Loucy (cell line): ENCODE measurements at regions not wholly inside any gene's neighbourhood (a gene's known extent, or its start where the extent isn't known, plus 50 kb on each side); places are given as distances from the start of the nearest gene placed in this dataset.

Source experiments
- H2AFZ ChIP-seq: fragments of 200-600 bp; sonication (generic); 2 replicates; pipeline ENCODE4 v1.6.0; 2016; ENCODE audit warnings: antibody characterized with exemption, mild to moderate bottlenecking, low read length, moderate library complexity
- H3F3A ChIP-seq: fragments of 200-600 bp; 2 replicates; pipeline ENCODE4 v1.6.0; 2016; ENCODE audit warnings: antibody characterized with exemption, low read depth, mild to moderate bottlenecking
- H3K27me3 ChIP-seq: fragments of 200-600 bp; sonication (generic); 2 replicates; pipeline ENCODE4 v1.6.1; 2014; ENCODE audit warnings: low read length, mild to moderate bottlenecking; ENCODE audit not compliant: insufficient read depth, poor library complexity, severe bottlenecking
- H3K36me3 ChIP-seq: fragments of 200-600 bp; sonication (generic); 2 replicates; pipeline ENCODE4 v1.6.1; 2016; ENCODE audit warnings: low read length; ENCODE audit not compliant: insufficient read depth
- H3K4me1 ChIP-seq: fragments of 200-600 bp; sonication (generic); 2 replicates; pipeline ENCODE4 v1.5.1; 2014; ENCODE audit warnings: low read length, mild to moderate bottlenecking; ENCODE audit not compliant: insufficient read depth, poor library complexity, severe bottlenecking
- H3K4me2 ChIP-seq: fragments of 200-600 bp; sonication (generic); 2 replicates; pipeline ENCODE4 v1.6.0; 2014; ENCODE audit warnings: antibody characterized with exemption, low read length, low read depth, mild to moderate bottlenecking; ENCODE audit not compliant: poor library complexity, severe bottlenecking
- H3K4me3 ChIP-seq: fragments of 200-600 bp; sonication (generic); 2 replicates; pipeline ENCODE4 v1.5.1; 2014; ENCODE audit warnings: low read length, mild to moderate bottlenecking, mixed read lengths; ENCODE audit not compliant: poor library complexity, severe bottlenecking
- H3K79me2 ChIP-seq: fragments of 200-600 bp; sonication (generic); 2 replicates; pipeline ENCODE4 v1.6.1; 2014; ENCODE audit warnings: low read length; ENCODE audit not compliant: insufficient read depth
- H3K9ac ChIP-seq: fragments of 200-600 bp; sonication (generic); 2 replicates; pipeline ENCODE4 v1.6.0; 2014; ENCODE audit warnings: mild to moderate bottlenecking, low read depth, low read length, moderate library complexity; ENCODE audit not compliant: poor library complexity, severe bottlenecking
- H3K9me2 ChIP-seq: fragments of 200-600 bp; sonication (generic); replicated peaks from 2 replicates; pipeline ENCODE4 v1.6.1; 2016; ENCODE audit warnings: low read depth, low read length, mixed read lengths
- H3K9me3 ChIP-seq: fragments of 200-600 bp; sonication (generic); 2 replicates; pipeline ENCODE4 v1.6.1; 2014; ENCODE audit warnings: mild to moderate bottlenecking, antibody characterized with exemption, low read length, low read depth; ENCODE audit not compliant: insufficient read depth
- H4K20me1 ChIP-seq: fragments of 200-600 bp; sonication (generic); 2 replicates; pipeline ENCODE4 v1.6.0; 2014; ENCODE audit warnings: antibody characterized with exemption, low read length, mild to moderate bottlenecking; ENCODE audit not compliant: insufficient read depth, poor library complexity, severe bottlenecking
- EZH2phosphoT487 ChIP-seq: fragments of 200-600 bp; IDR thresholded peaks from 2 replicates; pipeline ENCODE4 v1.6.1; 2018; ENCODE audit warnings: antibody characterized with exemption, mild to moderate bottlenecking, moderate library complexity, borderline replicate concordance
- TF ChIP-seq, protein P1 (sequence below): fragments of 200-600 bp; sonication (generic); conservative IDR thresholded peaks from 2 replicates; pipeline ENCODE4 v1.5.1; 2014; ENCODE audit warnings: mild to moderate bottlenecking, antibody characterized with exemption, low read length

DNA sequence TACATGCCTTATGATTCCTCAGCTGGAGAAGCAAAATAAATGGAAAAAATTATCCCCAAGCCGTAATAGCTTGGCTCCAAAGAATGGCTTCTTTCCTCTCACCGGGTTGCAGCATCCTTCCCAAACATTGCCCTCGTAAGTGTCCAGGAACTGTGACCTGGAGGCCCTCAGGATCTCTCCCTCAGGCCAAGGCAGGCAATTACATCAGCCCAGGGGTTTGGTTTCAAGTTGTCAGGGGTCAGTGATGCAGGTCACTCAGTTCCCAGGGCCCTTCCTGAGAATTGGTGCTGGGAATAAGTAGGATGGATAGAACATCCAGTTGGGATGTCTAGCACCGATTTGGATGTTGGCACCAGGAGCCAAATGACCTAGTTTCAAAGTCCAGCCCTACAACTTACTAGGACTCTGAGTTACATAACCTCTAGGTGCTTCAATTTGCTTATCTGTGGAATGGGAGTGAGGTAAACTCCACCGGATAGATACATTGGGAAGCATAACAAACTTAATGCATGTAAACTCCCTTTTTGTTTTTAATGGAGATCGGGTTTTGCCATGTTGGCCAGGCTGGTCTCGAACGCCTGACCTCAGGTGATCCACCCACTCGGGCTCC is 133.5 kb upstream of the DAP start:
- Histone ChIP-seq H3K4me1 (no peaks in the 10 kb centered on the region), H4K20me1 (no peaks in the 10 kb centered on the region), H3F3A (no peaks in the 10 kb centered on the region), H3K36me3 (no peaks in the 10 kb centered on the region), H3K79me2 (no peaks in the 10 kb centered on the region), H3K27me3 (no peaks in the 10 kb centered on the region), H3K9ac (no peak overlapping the region), H3K4me2 (no peak overlapping the region), H3K9me2 (no peaks in the 10 kb centered on the region), H2AFZ (no peak overlapping the region), H3K9me3 (no peaks in the 10 kb centered on the region), H3K4me3 (no peak overlapping the region)
- TF ChIP-seq EZH2phosphoT487: no peak
- TF ChIP-seq, protein P1, sequence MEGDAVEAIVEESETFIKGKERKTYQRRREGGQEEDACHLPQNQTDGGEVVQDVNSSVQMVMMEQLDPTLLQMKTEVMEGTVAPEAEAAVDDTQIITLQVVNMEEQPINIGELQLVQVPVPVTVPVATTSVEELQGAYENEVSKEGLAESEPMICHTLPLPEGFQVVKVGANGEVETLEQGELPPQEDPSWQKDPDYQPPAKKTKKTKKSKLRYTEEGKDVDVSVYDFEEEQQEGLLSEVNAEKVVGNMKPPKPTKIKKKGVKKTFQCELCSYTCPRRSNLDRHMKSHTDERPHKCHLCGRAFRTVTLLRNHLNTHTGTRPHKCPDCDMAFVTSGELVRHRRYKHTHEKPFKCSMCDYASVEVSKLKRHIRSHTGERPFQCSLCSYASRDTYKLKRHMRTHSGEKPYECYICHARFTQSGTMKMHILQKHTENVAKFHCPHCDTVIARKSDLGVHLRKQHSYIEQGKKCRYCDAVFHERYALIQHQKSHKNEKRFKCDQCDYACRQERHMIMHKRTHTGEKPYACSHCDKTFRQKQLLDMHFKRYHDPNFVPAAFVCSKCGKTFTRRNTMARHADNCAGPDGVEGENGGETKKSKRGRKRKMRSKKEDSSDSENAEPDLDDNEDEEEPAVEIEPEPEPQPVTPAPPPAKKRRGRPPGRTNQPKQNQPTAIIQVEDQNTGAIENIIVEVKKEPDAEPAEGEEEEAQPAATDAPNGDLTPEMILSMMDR: no peak

GRCh38 chr5:10892911-10893215 is 131.8 kb upstream of the DAP start:
- no peaks in the 10 kb centered on the region for H3K36me3 ChIP-seq
- no peaks in the 10 kb centered on the region for H3K9me2 ChIP-seq
- H3K4me2 ChIP-seq: no peak overlapping the region
- no peaks in the 10 kb centered on the region for H4K20me1 ChIP-seq
- no peaks in the 10 kb centered on the region for H3K79me2 ChIP-seq
- no peaks in the 10 kb centered on the region for H3F3A ChIP-seq
- no peak overlapping the region for H2AFZ ChIP-seq
- no peak overlapping the region for H3K9ac ChIP-seq
- TF ChIP-seq, protein P1: no peak
- TF ChIP-seq EZH2phosphoT487: no peak
- no peak overlapping the region for H3K4me3 ChIP-seq
- H3K4me1 ChIP-seq: no peaks in the 10 kb centered on the region
- no peaks in the 10 kb centered on the region for H3K27me3 ChIP-seq
- H3K9me3 ChIP-seq: no peaks in the 10 kb centered on the region

- Histone ChIP-seq H3K4me1 (no peaks in the 10 kb centered on the region), H3K4me2 (no peak overlapping the region), H3K36me3 (no peaks in the 10 kb centered on the region), H3K27me3 (no peaks in the 10 kb centered on the region), H3K9ac (no peak overlapping the region), H4K20me1 (no peaks in the 10 kb centered on the region), H3K4me3 (no peak overlapping the region), H3F3A (no peaks in the 10 kb centered on the region), H2AFZ (no peak overlapping the region), H3K9me2 (no peaks in the 10 kb centered on the region), H3K79me2 (no peaks in the 10 kb centered on the region), H3K9me3 (no peaks in the 10 kb centered on the region)
- TF ChIP-seq, protein P1: no peak
- no peak for TF ChIP-seq EZH2phosphoT487
Measured at GRCh38 chr5:10892147-10892910, 131.3 kb upstream of the DAP start.
